Keratinocyte (primary cell): ENCODE measurements at regions not wholly inside any gene's neighbourhood (a gene's known extent, or its start where the extent isn't known, plus 50 kb on each side); places are given as distances from the start of the nearest gene placed in this dataset.

Source experiments
- DNase-seq: peaks from one replicate; pipeline ENCODE4 v3.0.0-alpha.2; 2011; ENCODE audit warnings: low read depth, missing footprints, low spot score
- FAIRE-seq: peaks from 2 replicates; lab custom pipeline; 2011; peaks lifted over from hg19 to GRCh38; lab: Jason Lieb, UNC
- H2AFZ ChIP-seq: 2 replicates; pipeline ENCODE4 v1.6.0; 2012; ENCODE audit warnings: low read length, control low read depth, inconsistent platforms; ENCODE audit not compliant: control insufficient read depth
- H3K27ac ChIP-seq: 2 replicates; pipeline ENCODE4 v1.5.1; 2011; ENCODE audit warnings: low read length; ENCODE audit not compliant: control insufficient read depth, insufficient read depth
- H3K27me3 ChIP-seq: 3 replicates; pipeline ENCODE4 v1.6.0; 2011; ENCODE audit warnings: low read length; ENCODE audit not compliant: control insufficient read depth, insufficient read depth; ENCODE audit errors: extremely low read depth
- H3K36me3 ChIP-seq, 2 experiments: 2 replicates in 1 of 2; 3 replicates in 1 of 2; pipeline ENCODE4 v1.5.1; 2011; ENCODE audit warnings: low read length in 2 of 2, mild to moderate bottlenecking in 1 of 2; ENCODE audit not compliant: control insufficient read depth in 2 of 2, insufficient read depth in 2 of 2; ENCODE audit errors: extremely low read depth in 1 of 2
- H3K4me1 ChIP-seq: 3 replicates; pipeline ENCODE4 v1.5.1; 2011; ENCODE audit warnings: low read length; ENCODE audit not compliant: control insufficient read depth, insufficient read depth; ENCODE audit errors: extremely low read depth
- H3K4me2 ChIP-seq: 3 replicates; pipeline ENCODE4 v1.6.0; 2011; ENCODE audit warnings: low read depth, low read length; ENCODE audit not compliant: control insufficient read depth, insufficient read depth; ENCODE audit errors: extremely low read depth
- H3K4me3 ChIP-seq, 3 experiments: fragments of 200-600 bp in 1 of 3; sonication (generic) in 1 of 3; 2 replicates in 2 of 3; 3 replicates in 1 of 3; pipeline ENCODE4 v1.5.1; 2011 to 2016; ENCODE audit warnings: low read length in 3 of 3, mild to moderate bottlenecking in 3 of 3, control low read depth in 2 of 3, inconsistent platforms in 1 of 3, low read depth in 1 of 3, mixed read lengths in 1 of 3, mixed run types in 1 of 3, moderate library complexity in 1 of 3; ENCODE audit not compliant: control insufficient read depth in 2 of 3, insufficient read depth in 2 of 3; ENCODE audit errors: extremely low read depth in 1 of 3
- H3K79me2 ChIP-seq: 2 replicates; pipeline ENCODE4 v1.6.0; 2012; ENCODE audit warnings: low read length; ENCODE audit not compliant: control insufficient read depth, insufficient read depth
- H3K9ac ChIP-seq: 3 replicates; pipeline ENCODE4 v1.6.0; 2011; ENCODE audit warnings: low read length; ENCODE audit not compliant: control insufficient read depth, insufficient read depth; ENCODE audit errors: extremely low read depth
- H3K9me1 ChIP-seq: 3 replicates; pipeline ENCODE4 v1.6.0; 2011; ENCODE audit warnings: low read length; ENCODE audit not compliant: control insufficient read depth, insufficient read depth; ENCODE audit errors: extremely low read depth
- H3K9me3 ChIP-seq: 2 replicates; pipeline ENCODE4 v1.5.1; 2012; ENCODE audit warnings: low read depth, low read length; ENCODE audit not compliant: control insufficient read depth
- H4K20me1 ChIP-seq: 3 replicates; pipeline ENCODE4 v1.6.0; 2011; ENCODE audit warnings: low read length; ENCODE audit not compliant: control insufficient read depth, insufficient read depth; ENCODE audit errors: extremely low read depth
- CTCF ChIP-seq, 3 experiments: IDR thresholded peaks in 1 of 3; conservative IDR thresholded peaks in 1 of 3; optimal IDR thresholded peaks in 1 of 3; 2 replicates in 2 of 3; 3 replicates in 1 of 3; pipeline versions ENCODE3 to v1.5.1; 2011; ENCODE audit warnings: low read length in 3 of 3, mild to moderate bottlenecking in 3 of 3, moderate library complexity in 2 of 3, control low read depth in 1 of 3, inconsistent platforms in 1 of 3; ENCODE audit not compliant: insufficient read depth in 2 of 3; ENCODE audit errors: extremely low read depth in 1 of 3
- dilution Hi-C: fragments of 300-500 bp; cut with MboI; formaldehyde crosslinking; loops from one replicate; pipeline ENCODE4 v1.7.0; 2020; ENCODE audit warnings: low sequenced_read_pairs; ENCODE audit not compliant: extremely low pct_ligation_motif_present

GRCh38 chr5:89728134-89728533, 681.4 kb downstream of the CETN3 start:
- no peak overlapping the region for H3K4me3 ChIP-seq
- dilution Hi-C loops, result no loop called here
- H3K79me2 ChIP-seq, result no peaks in the 10 kb centered on the region
- H3K4me1 ChIP-seq, result no peaks in the 10 kb centered on the region
- FAIRE-seq (no peak), DNase-seq (no peak)
- H3K27me3 ChIP-seq, result no peaks in the 10 kb centered on the region
- no peak overlapping the region for H2AFZ ChIP-seq
- no peaks in the 10 kb centered on the region for H3K36me3 ChIP-seq
- no peaks in the 10 kb centered on the region for H3K9me3 ChIP-seq
- H3K27ac ChIP-seq, result no peak overlapping the region
- H3K9ac ChIP-seq, result no peak overlapping the region
- no peak for TF ChIP-seq CTCF (optimal IDR thresholded peaks at IDR 0.05 in 1 of 3, IDR thresholded peaks at IDR 0.05 in 1 of 3, conservative IDR thresholded peaks at IDR 0.05 in 1 of 3; ENCODE audit: extremely low read depth in 1 of 3, insufficient read depth in 2 of 3, low read length in 3 of 3)
- H4K20me1 ChIP-seq, result no peaks in the 10 kb centered on the region
- H3K9me1 ChIP-seq, result no peaks in the 10 kb centered on the region
- no peak overlapping the region for H3K4me2 ChIP-seq

GRCh38 chr5:89724379-89725095, 685.0 kb downstream of the CETN3 start:
- Histone ChIP-seq H3K4me1 (no peaks in the 10 kb centered on the region), H3K79me2 (no peaks in the 10 kb centered on the region), H3K4me2 (no peak overlapping the region), H3K4me3 (no peak overlapping the region), H3K9ac (no peak overlapping the region), H3K9me3 (no peaks in the 10 kb centered on the region), H3K36me3 (no peaks in the 10 kb centered on the region), H4K20me1 (no peaks in the 10 kb centered on the region), H3K27me3 (no peaks in the 10 kb centered on the region), H2AFZ (no peak overlapping the region), H3K9me1 (no peaks in the 10 kb centered on the region), H3K27ac (no peak overlapping the region)
- dilution Hi-C loops, result no loop called here
- DNase-seq (no peak), FAIRE-seq (no peak)
- TF ChIP-seq CTCF (optimal IDR thresholded peaks at IDR 0.05 in 1 of 3, IDR thresholded peaks at IDR 0.05 in 1 of 3, conservative IDR thresholded peaks at IDR 0.05 in 1 of 3; ENCODE audit: extremely low read depth in 1 of 3, insufficient read depth in 2 of 3, low read length in 3 of 3), result no peak
